Sigmoid colon (tissue), 6 donors: ENCODE measurements at regions not wholly inside any gene's neighbourhood (a gene's known extent, or its start where the extent isn't known, plus 50 kb on each side); places are given as distances from the start of the nearest gene placed in this dataset.

Source experiments
- DNase-seq: peaks from one replicate; pipeline ENCODE4 v3.0.0-alpha.2; 2019
- H3K27ac ChIP-seq, 4 donors: fragments of 200-600 bp; sonication (generic); one replicate each; pipeline ENCODE4 v1.5.1; 2016 to 2019; ENCODE audit warnings: mild to moderate bottlenecking in 1 of 4
- H3K27me3 ChIP-seq, 3 donors: fragments of 200-600 bp; sonication (generic); one replicate each; pipeline ENCODE4 v1.5.1; 2019; ENCODE audit warnings: mild to moderate bottlenecking in 1 of 3
- H3K36me3 ChIP-seq, 4 donors: fragments of 200-600 bp; sonication (generic); one replicate each; pipeline ENCODE4 v1.5.1; 2016 to 2019
- H3K4me1 ChIP-seq, 4 donors: fragments of 200-600 bp; sonication (generic); one replicate each; pipeline ENCODE4 v1.5.1; 2017 to 2019
- H3K4me3 ChIP-seq, 4 donors: fragments of 200-600 bp; sonication (generic); one replicate each; pipeline ENCODE4 v1.5.1; 2017 to 2019; ENCODE audit warnings: mild to moderate bottlenecking in 2 of 4, moderate library complexity in 1 of 4
- H3K9me3 ChIP-seq, 4 donors: fragments of 200-600 bp in 3 of 4; sonication (generic) in 3 of 4; one replicate each; pipeline versions ENCODE4 v1.5.1 to v1.6.1; 2013 to 2019
- EP300 ChIP-seq, 4 donors: sonication (generic); formaldehyde crosslinking; IDR thresholded peaks; one replicate each; pipeline ENCODE4 v1.6.1; 2017; ENCODE audit warnings: antibody characterized with exemption in 4 of 4
- POLR2A ChIP-seq, 2 donors: fragments of 450-650 bp; IDR thresholded peaks; one replicate each; pipeline ENCODE4 v1.6.1; 2016; ENCODE audit warnings: antibody characterized with exemption in 2 of 2, mild to moderate bottlenecking in 2 of 2, moderate library complexity in 2 of 2
- POLR2AphosphoS5 ChIP-seq, 4 donors: sonication (generic); formaldehyde crosslinking; IDR thresholded peaks; one replicate each; pipeline ENCODE4 v1.6.1; 2017; ENCODE audit warnings: antibody characterized with exemption in 4 of 4
- whole genome bisulfite sequencing, 2 donors: extraction: QIAGEN DNeasy Blood & Tissue Kit; methylation state at CpG; one replicate each; pipeline ENCODE4 v1.1.7; 2013; 5-methylcytosine and 5-hydroxymethylcytosine counted together
- intact Hi-C: fragments of 100-400 bp; cut with DNase I; formaldehyde crosslinking; loops from one replicate; pipeline ENCODE4 v1.15.1; 2023
- TF ChIP-seq, protein P1 (sequence below), 4 experiments: fragments of 450-650 bp in 3 of 4; fragments of 200-600 bp in 1 of 4; IDR thresholded peaks; one replicate each; pipeline ENCODE4 v1.5.1; 2016 to 2019; ENCODE audit warnings: antibody characterized with exemption in 4 of 4, mild to moderate bottlenecking in 3 of 4, moderate library complexity in 2 of 4
- donor health status: healthy with polysubstance abuse.
- donor health status: healthy.

DNA sequence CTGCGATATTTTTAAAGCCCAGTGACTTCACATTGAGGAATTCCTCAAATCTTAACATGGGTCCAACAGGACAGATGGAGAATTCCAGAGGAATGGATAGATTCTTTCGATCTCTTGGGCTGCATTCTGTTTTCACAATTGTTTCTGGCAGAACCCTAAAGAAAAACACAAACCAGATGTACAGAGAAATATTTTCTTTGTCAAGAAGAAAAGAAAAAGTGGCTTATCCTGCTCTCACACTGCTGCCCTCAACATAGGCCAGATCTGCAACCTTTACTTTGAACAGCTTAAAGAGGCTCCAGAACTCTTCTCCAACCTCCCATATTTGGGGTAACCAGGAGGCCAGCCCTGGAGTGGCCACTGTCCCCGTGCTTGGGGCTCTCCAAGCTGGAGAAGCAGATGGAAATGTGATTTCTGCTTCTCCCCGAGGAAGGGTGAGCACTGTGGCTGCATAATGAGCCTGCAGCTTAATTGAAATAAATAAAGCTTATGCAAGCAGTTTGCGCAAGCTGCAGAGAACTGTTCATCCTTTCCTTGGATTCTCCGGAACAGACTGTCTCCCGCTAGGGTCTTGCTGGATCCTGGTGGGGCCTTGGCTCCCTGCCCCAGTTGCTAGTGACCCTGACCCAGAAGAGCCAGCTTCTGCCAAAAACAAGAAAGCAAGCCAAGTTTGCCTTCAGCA lies 453.2 kb upstream of the PROK2 start:
- H3K27me3 ChIP-seq = no peaks in the 10 kb centered on the region
- no peak overlapping the region for H3K4me3 ChIP-seq
- no peak for TF ChIP-seq POLR2A (IDR thresholded peaks at IDR 0.05)
- TF ChIP-seq EP300 (IDR thresholded peaks at IDR 0.05) = no peak
- TF ChIP-seq, protein P1, sequence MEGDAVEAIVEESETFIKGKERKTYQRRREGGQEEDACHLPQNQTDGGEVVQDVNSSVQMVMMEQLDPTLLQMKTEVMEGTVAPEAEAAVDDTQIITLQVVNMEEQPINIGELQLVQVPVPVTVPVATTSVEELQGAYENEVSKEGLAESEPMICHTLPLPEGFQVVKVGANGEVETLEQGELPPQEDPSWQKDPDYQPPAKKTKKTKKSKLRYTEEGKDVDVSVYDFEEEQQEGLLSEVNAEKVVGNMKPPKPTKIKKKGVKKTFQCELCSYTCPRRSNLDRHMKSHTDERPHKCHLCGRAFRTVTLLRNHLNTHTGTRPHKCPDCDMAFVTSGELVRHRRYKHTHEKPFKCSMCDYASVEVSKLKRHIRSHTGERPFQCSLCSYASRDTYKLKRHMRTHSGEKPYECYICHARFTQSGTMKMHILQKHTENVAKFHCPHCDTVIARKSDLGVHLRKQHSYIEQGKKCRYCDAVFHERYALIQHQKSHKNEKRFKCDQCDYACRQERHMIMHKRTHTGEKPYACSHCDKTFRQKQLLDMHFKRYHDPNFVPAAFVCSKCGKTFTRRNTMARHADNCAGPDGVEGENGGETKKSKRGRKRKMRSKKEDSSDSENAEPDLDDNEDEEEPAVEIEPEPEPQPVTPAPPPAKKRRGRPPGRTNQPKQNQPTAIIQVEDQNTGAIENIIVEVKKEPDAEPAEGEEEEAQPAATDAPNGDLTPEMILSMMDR (IDR thresholded peaks at IDR 0.05) = no peak
- no peak for TF ChIP-seq POLR2AphosphoS5 (IDR thresholded peaks at IDR 0.05)
- H3K27ac ChIP-seq = peak overlapping the region in 3 of 4 donors; percentile 9 to 49 (median 37)
- intact Hi-C loops = no loop called here
- H3K36me3 ChIP-seq = no peaks in the 10 kb centered on the region
- DNase-seq = no peak
- WGBS, 2 donors = 72 to 80% methylated on average over 7 of the region's 7 CpGs
- H3K4me1 ChIP-seq = peaks cover 0 to 40% (median 31%) of the 10 kb centered on the region in 4 donors
- no peaks in the 10 kb centered on the region for H3K9me3 ChIP-seq

- H3K27me3 ChIP-seq = no peaks in the 10 kb centered on the region
- intact Hi-C loops = no loop called here
- no peak overlapping the region for H3K4me3 ChIP-seq
- H3K9me3 ChIP-seq = no peaks in the 10 kb centered on the region
- no peak for DNase-seq
- peak overlapping the region in 3 of 4 donors; percentile 9 to 49 (median 37) for H3K27ac ChIP-seq
- H3K4me1 ChIP-seq = peaks cover 0 to 39% (median 31%) of the 10 kb centered on the region in 4 donors
- no peaks in the 10 kb centered on the region for H3K36me3 ChIP-seq
- 90% methylated on average over 2 of the region's 2 CpGs for WGBS, 2 donors
- TF ChIP-seq EP300 (IDR thresholded peaks at IDR 0.05) (no peak), POLR2A (IDR thresholded peaks at IDR 0.05) (no peak), POLR2AphosphoS5 (IDR thresholded peaks at IDR 0.05) (no peak)
- TF ChIP-seq, protein P1 (IDR thresholded peaks at IDR 0.05) = no peak
Measured at GRCh38 chr3:72237679-72238009, 452.7 kb upstream of the PROK2 start.

DNA sequence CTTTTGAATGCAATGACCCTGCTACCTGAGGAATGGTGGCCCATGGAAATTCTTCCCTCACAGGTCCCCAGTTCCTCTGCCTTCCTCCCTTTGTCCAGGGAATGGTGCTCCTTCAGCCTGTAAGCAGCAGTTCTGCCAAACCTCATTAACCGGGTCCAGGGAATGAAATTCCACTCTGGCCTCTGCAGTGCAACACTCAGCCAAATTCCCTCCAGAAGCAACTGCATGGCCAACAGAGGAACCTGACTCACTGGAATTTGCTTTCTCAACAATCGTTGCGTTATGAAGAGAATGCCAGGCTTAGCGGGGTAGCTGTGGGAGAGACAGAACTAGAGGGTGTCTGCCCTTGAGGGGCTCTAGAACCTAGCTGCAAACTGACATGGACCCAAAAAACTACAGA lies 449.4 kb upstream of the PROK2 start:
- no peaks in the 10 kb centered on the region for H3K9me3 ChIP-seq
- TF ChIP-seq EP300 (IDR thresholded peaks at IDR 0.05) = no peak
- peak in 2 of 4 donors; percentile 13 to 33 for TF ChIP-seq POLR2AphosphoS5 (IDR thresholded peaks at IDR 0.05)
- TF ChIP-seq POLR2A (IDR thresholded peaks at IDR 0.05) = no peak
- TF ChIP-seq, protein P1 (IDR thresholded peaks at IDR 0.05) = no peak
- peaks cover 0 to 61% (median 48%) of the 10 kb centered on the region in 4 donors for H3K4me1 ChIP-seq
- H3K27ac ChIP-seq = peak overlapping the region in 2 of 4 donors; percentile 25 to 50
- intact Hi-C loops = no loop called here
- no peaks in the 10 kb centered on the region for H3K27me3 ChIP-seq
- no peak overlapping the region for H3K4me3 ChIP-seq
- WGBS, 2 donors = 77 to 83% methylated on average over 4 of the region's 4 CpGs
- no peaks in the 10 kb centered on the region for H3K36me3 ChIP-seq
- DNase-seq = no peak

GRCh38 chr3:72233571-72233970 lies 448.6 kb upstream of the PROK2 start:
- TF ChIP-seq POLR2AphosphoS5 (IDR thresholded peaks at IDR 0.05) (no peak), EP300 (IDR thresholded peaks at IDR 0.05) (no peak), POLR2A (IDR thresholded peaks at IDR 0.05) (no peak)
- TF ChIP-seq, protein P1 (IDR thresholded peaks at IDR 0.05) = no peak
- H3K4me1 ChIP-seq = peaks cover 0 to 59% (median 46%) of the 10 kb centered on the region in 4 donors
- 90% methylated on average over 2 of the region's 2 CpGs for WGBS, 2 donors
- no peaks in the 10 kb centered on the region for H3K36me3 ChIP-seq
- no peak overlapping the region for H3K27ac ChIP-seq
- no peaks in the 10 kb centered on the region for H3K9me3 ChIP-seq
- H3K4me3 ChIP-seq = no peak overlapping the region
- no peaks in the 10 kb centered on the region for H3K27me3 ChIP-seq
- intact Hi-C loops = no loop called here
- no peak for DNase-seq

DNA sequence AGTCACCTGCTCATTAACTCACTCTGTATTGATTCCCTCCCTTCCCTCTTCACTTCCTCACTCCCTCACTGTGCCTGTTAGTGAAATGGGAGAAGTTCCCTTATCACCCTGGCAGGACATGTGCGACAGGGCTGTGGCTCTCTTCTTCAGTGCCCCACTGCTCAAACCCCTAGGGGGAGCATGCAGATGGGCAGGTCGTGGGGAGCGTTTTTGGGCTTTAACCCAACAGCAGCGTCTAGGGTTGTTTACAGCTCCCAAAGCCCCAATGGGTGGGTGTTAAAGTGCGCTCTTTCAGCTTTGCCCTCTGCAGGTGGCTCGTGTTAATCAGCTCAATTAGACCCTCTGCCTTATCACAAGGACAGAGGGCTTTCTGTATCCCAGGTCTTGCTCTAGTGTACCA lies 447.8 kb upstream of the PROK2 start:
- intact Hi-C loops = no loop called here
- TF ChIP-seq, protein P1 (IDR thresholded peaks at IDR 0.05) = no peak
- TF ChIP-seq POLR2A (IDR thresholded peaks at IDR 0.05) (no peak), POLR2AphosphoS5 (IDR thresholded peaks at IDR 0.05) (no peak), EP300 (IDR thresholded peaks at IDR 0.05) (no peak)
- Histone ChIP-seq H3K36me3 (no peaks in the 10 kb centered on the region), H3K4me3 (no peak overlapping the region), H3K9me3 (no peaks in the 10 kb centered on the region), H3K27ac (no peak overlapping the region), H3K4me1 (peaks cover 0 to 51% (median 38%) of the 10 kb centered on the region in 4 donors), H3K27me3 (no peaks in the 10 kb centered on the region)
- WGBS, 2 donors = 71 to 91% methylated on average over 6 of the region's 6 CpGs
- DNase-seq = no peak
